H9 (cell line): ENCODE measurements at regions not wholly inside any gene's neighbourhood (a gene's known extent, or its start where the extent isn't known, plus 50 kb on each side); places are given as distances from the start of the nearest gene placed in this dataset.

Source experiments
- DNase-seq: peaks from one replicate; pipeline ENCODE4 v3.0.0-alpha.2; 2017
- H2AFZ ChIP-seq: one replicate; pipeline ENCODE4 v1.6.1; 2013; ENCODE audit warnings: mild to moderate bottlenecking, low read length, control low read depth, moderate library complexity
- H2AK5ac ChIP-seq: 2 replicates; pipeline ENCODE4 v1.6.1; 2013; ENCODE audit warnings: low read length, control low read depth, mixed read lengths; ENCODE audit not compliant: insufficient read length
- H2BK120ac ChIP-seq: one replicate; pipeline ENCODE4 v1.6.1; 2013; ENCODE audit warnings: low read depth, mild to moderate bottlenecking, low read length, control low read depth, inconsistent platforms; ENCODE audit not compliant: poor library complexity, severe bottlenecking
- H2BK12ac ChIP-seq: 2 replicates; pipeline ENCODE4 v1.6.1; 2013; ENCODE audit warnings: low read length, control low read depth, mixed read lengths, low read depth; ENCODE audit not compliant: insufficient read length
- H2BK15ac ChIP-seq: 2 replicates; pipeline ENCODE4 v1.6.1; 2013; ENCODE audit warnings: low read depth, low read length, control low read depth
- H2BK20ac ChIP-seq: one replicate; pipeline ENCODE4 v1.6.1; 2013; ENCODE audit warnings: low read depth, mild to moderate bottlenecking, low read length, control low read depth, inconsistent platforms; ENCODE audit not compliant: poor library complexity, severe bottlenecking
- H2BK5ac ChIP-seq: 2 replicates; pipeline ENCODE4 v1.6.1; 2013; ENCODE audit warnings: low read length, control low read depth, mixed read lengths; ENCODE audit not compliant: insufficient read length
- H3K14ac ChIP-seq: 2 replicates; pipeline ENCODE4 v1.6.1; 2013; ENCODE audit warnings: low read length, control low read depth; ENCODE audit not compliant: insufficient read depth
- H3K18ac ChIP-seq: 2 replicates; pipeline ENCODE4 v1.6.1; 2013; ENCODE audit warnings: low read depth, mild to moderate bottlenecking, mixed read lengths, low read length, control low read depth; ENCODE audit not compliant: insufficient read length
- H3K23ac ChIP-seq: 2 replicates; pipeline ENCODE4 v1.6.1; 2013; ENCODE audit warnings: low read length, control low read depth, mixed read lengths, low read depth; ENCODE audit not compliant: insufficient read length
- H3K23me2 ChIP-seq: 2 replicates; pipeline ENCODE4 v1.6.1; 2013; ENCODE audit warnings: low read depth, mild to moderate bottlenecking, mixed read lengths, low read length, control low read depth; ENCODE audit not compliant: insufficient read length, poor library complexity, severe bottlenecking
- H3K27ac ChIP-seq: 2 replicates; pipeline ENCODE4 v1.5.1; 2013; ENCODE audit warnings: low read length, control low read depth, mixed read lengths, low read depth; ENCODE audit not compliant: insufficient read length
- H3K27me3 ChIP-seq: 2 replicates; pipeline ENCODE4 v1.6.1; 2013; ENCODE audit warnings: low read length, control low read depth, inconsistent platforms; ENCODE audit not compliant: insufficient read depth
- H3K4ac ChIP-seq: 2 replicates; pipeline ENCODE4 v1.6.1; 2013; ENCODE audit warnings: low read depth, mild to moderate bottlenecking, control low read depth, inconsistent platforms, low read length, moderate library complexity
- H3K4me1 ChIP-seq: 2 replicates; pipeline ENCODE4 v1.6.1; 2013; ENCODE audit warnings: low read length, control low read depth, inconsistent platforms; ENCODE audit not compliant: insufficient read depth
- H3K4me2 ChIP-seq: 2 replicates; pipeline ENCODE4 v1.6.1; 2013; ENCODE audit warnings: low read length, control low read depth, mixed read lengths; ENCODE audit not compliant: insufficient read length, insufficient read depth
- H3K56ac ChIP-seq: 2 replicates; pipeline ENCODE4 v1.6.1; 2013; ENCODE audit warnings: low read depth, mild to moderate bottlenecking, mixed read lengths, low read length, control low read depth; ENCODE audit not compliant: insufficient read length
- H3K79me1 ChIP-seq: 2 replicates; pipeline ENCODE4 v1.6.1; 2013; ENCODE audit warnings: low read depth, mild to moderate bottlenecking, moderate library complexity, low read length, control low read depth, inconsistent platforms; ENCODE audit not compliant: insufficient read depth, poor library complexity, severe bottlenecking
- H3K79me2 ChIP-seq: 2 replicates; pipeline ENCODE4 v1.6.1; 2013; ENCODE audit warnings: low read length, control low read depth, inconsistent platforms; ENCODE audit not compliant: insufficient read depth
- H3K9ac ChIP-seq: 2 replicates; pipeline ENCODE4 v1.6.1; 2013; ENCODE audit warnings: low read length, control low read depth, mixed read lengths; ENCODE audit not compliant: insufficient read length; ENCODE audit errors: extremely low read depth
- H3K9me3 ChIP-seq: one replicate; pipeline ENCODE4 v1.6.1; 2013; ENCODE audit warnings: low read depth, low read length, inconsistent platforms; ENCODE audit not compliant: control insufficient read depth
- H3T11ph ChIP-seq: one replicate; pipeline ENCODE4 v1.6.1; 2013; ENCODE audit warnings: mild to moderate bottlenecking, low read length, control low read depth, inconsistent platforms
- H4K20me1 ChIP-seq: one replicate; pipeline ENCODE4 v1.6.1; 2013; ENCODE audit not compliant: control insufficient read depth, insufficient read length, insufficient read depth
- H4K5ac ChIP-seq: 2 replicates; pipeline ENCODE4 v1.6.1; 2013; ENCODE audit warnings: low read depth, mild to moderate bottlenecking, mixed read lengths, low read length, control low read depth; ENCODE audit not compliant: insufficient read length
- H4K8ac ChIP-seq: replicated peaks from 2 replicates; pipeline ENCODE4 v1.6.1; 2013; ENCODE audit warnings: low read length, control low read depth, mixed read lengths, low read depth; ENCODE audit not compliant: insufficient read length
- H4K91ac ChIP-seq: 2 replicates; pipeline ENCODE4 v1.6.1; 2013; ENCODE audit warnings: low read depth, mild to moderate bottlenecking, moderate library complexity, mixed read lengths, low read length, control low read depth; ENCODE audit not compliant: insufficient read length
- H3K27ac Mint-ChIP-seq, 3 experiments: 2 replicates in 2 of 3; 3 replicates in 1 of 3; pipeline ENCODE4 v1.8.0; 2020 to 2021; ENCODE audit warnings: mixed read lengths in 3 of 3, mild to moderate bottlenecking in 1 of 3, moderate library complexity in 1 of 3
- H3K27me3 Mint-ChIP-seq: 2 replicates; pipeline ENCODE4 v1.8.0; 2021; ENCODE audit warnings: low read depth, mild to moderate bottlenecking, moderate library complexity, mixed read lengths
- H3K36me3 Mint-ChIP-seq, 3 experiments: 2 replicates in 2 of 3; 3 replicates in 1 of 3; pipeline ENCODE4 v1.8.0; 2020 to 2021; ENCODE audit warnings: low read depth in 3 of 3, mixed read lengths in 3 of 3; ENCODE audit not compliant: insufficient read depth in 1 of 3
- H3K4me1 Mint-ChIP-seq, 2 experiments: 2 replicates each; pipeline ENCODE4 v1.8.0; 2020; ENCODE audit warnings: mixed read lengths in 2 of 2
- H3K4me3 Mint-ChIP-seq, 2 experiments: 2 replicates in 1 of 2; 3 replicates in 1 of 2; pipeline ENCODE4 v1.8.0; 2020 to 2021; ENCODE audit warnings: mild to moderate bottlenecking in 2 of 2, mixed read lengths in 2 of 2, moderate library complexity in 1 of 2
- H3K9me3 Mint-ChIP-seq, 2 experiments: 2 replicates in 1 of 2; 3 replicates in 1 of 2; pipeline ENCODE4 v1.8.0; 2020; ENCODE audit warnings: mild to moderate bottlenecking in 2 of 2, mixed read lengths in 2 of 2, moderate library complexity in 1 of 2
- WGBS: extraction: QIAGEN DNeasy Blood & Tissue Kit; methylation state at CpG from one replicate; pipeline ENCODE4 v1.1.7; 2013; ENCODE audit warnings: missing lambda C conversion rate, low lambda C conversion rate, mixed read lengths; ENCODE audit not compliant: insufficient read length; ENCODE audit errors: extremely low coverage; 5-methylcytosine and 5-hydroxymethylcytosine counted together
- TF ChIP-seq, protein P1 (sequence below): fragments of 200-600 bp; sonication (generic); conservative IDR thresholded peaks from 3 replicates; pipeline ENCODE4 v1.8.0; 2021; ENCODE audit warnings: antibody characterized with exemption, mild to moderate bottlenecking

GRCh38 chr4:123092586-123092985, 170.2 kb upstream of the NUDT6 start:
- H2AFZ ChIP-seq, result no peak overlapping the region
- no peak overlapping the region for H2BK120ac ChIP-seq
- peak; percentile 31 for DNase-seq
- H3K23me2 ChIP-seq, result no peaks in the 10 kb centered on the region
- H3K79me2 ChIP-seq, result no peaks in the 10 kb centered on the region
- H3K4me1 Mint-ChIP-seq, result peaks cover 0 to 3% of the 10 kb centered on the region in 2 experiments; a peak in 1 of 4 replicates
- H2BK5ac ChIP-seq, result no peak overlapping the region
- TF ChIP-seq, protein P1, sequence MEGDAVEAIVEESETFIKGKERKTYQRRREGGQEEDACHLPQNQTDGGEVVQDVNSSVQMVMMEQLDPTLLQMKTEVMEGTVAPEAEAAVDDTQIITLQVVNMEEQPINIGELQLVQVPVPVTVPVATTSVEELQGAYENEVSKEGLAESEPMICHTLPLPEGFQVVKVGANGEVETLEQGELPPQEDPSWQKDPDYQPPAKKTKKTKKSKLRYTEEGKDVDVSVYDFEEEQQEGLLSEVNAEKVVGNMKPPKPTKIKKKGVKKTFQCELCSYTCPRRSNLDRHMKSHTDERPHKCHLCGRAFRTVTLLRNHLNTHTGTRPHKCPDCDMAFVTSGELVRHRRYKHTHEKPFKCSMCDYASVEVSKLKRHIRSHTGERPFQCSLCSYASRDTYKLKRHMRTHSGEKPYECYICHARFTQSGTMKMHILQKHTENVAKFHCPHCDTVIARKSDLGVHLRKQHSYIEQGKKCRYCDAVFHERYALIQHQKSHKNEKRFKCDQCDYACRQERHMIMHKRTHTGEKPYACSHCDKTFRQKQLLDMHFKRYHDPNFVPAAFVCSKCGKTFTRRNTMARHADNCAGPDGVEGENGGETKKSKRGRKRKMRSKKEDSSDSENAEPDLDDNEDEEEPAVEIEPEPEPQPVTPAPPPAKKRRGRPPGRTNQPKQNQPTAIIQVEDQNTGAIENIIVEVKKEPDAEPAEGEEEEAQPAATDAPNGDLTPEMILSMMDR, result no peak
- no peak overlapping the region for H2BK20ac ChIP-seq
- H3K27me3 Mint-ChIP-seq, result no peaks in the 10 kb centered on the region
- H3K27ac Mint-ChIP-seq, result no peak overlapping the region
- no peak overlapping the region for H3K4me2 ChIP-seq
- H4K91ac ChIP-seq, result no peak overlapping the region
- H3K14ac ChIP-seq, result no peak overlapping the region
- no peak overlapping the region for H4K5ac ChIP-seq
- no peak overlapping the region for H3K18ac ChIP-seq
- H2AK5ac ChIP-seq, result no peak overlapping the region
- no peaks in the 10 kb centered on the region for H3K9me3 ChIP-seq
- no peak overlapping the region for H4K8ac ChIP-seq
- no peak overlapping the region for H3K4ac ChIP-seq
- no peaks in the 10 kb centered on the region for H3K79me1 ChIP-seq
- H3T11ph ChIP-seq, result no peak overlapping the region
- no peaks in the 10 kb centered on the region for H4K20me1 ChIP-seq
- no peak overlapping the region for H3K56ac ChIP-seq
- H2BK12ac ChIP-seq, result no peak overlapping the region
- H2BK15ac ChIP-seq, result no peak overlapping the region
- no peaks in the 10 kb centered on the region for H3K9me3 Mint-ChIP-seq
- H3K4me3 Mint-ChIP-seq, result no peak overlapping the region
- no peaks in the 10 kb centered on the region; the same call in 1 of the 2 replicates for H3K4me1 ChIP-seq
- no peaks in the 10 kb centered on the region for H3K27me3 ChIP-seq
- WGBS, result no CpG with 5 or more reads among the region's 1 CpG
- no peak overlapping the region for H3K9ac ChIP-seq
- H3K27ac ChIP-seq, result no peak overlapping the region
- no peak overlapping the region for H3K23ac ChIP-seq
- peaks cover 21 to 25% (median 24%) of the 10 kb centered on the region in 3 experiments for H3K36me3 Mint-ChIP-seq
